HepG2 (cell line): ENCODE measurements at regions not wholly inside any gene's neighbourhood (a gene's known extent, or its start where the extent isn't known, plus 50 kb on each side); places are given as distances from the start of the nearest gene placed in this dataset.

Source experiments
- AGO1 ChIP-seq: fragments of 200-400 bp; formaldehyde crosslinking; IDR thresholded peaks from 2 replicates; pipeline ENCODE4 v1.6.1; 2017; ENCODE audit warnings: mild to moderate bottlenecking, low read depth, low read length, moderate library complexity; ENCODE audit not compliant: poor library complexity, severe bottlenecking
- ARID5B ChIP-seq: IDR thresholded peaks from 2 replicates; pipeline ENCODE4 v1.4.0; 2020; ENCODE audit warnings: mild to moderate bottlenecking, missing genetic modification reagents
- CENPT ChIP-seq: sonication (generic); formaldehyde crosslinking; IDR thresholded peaks from 2 replicates; pipeline ENCODE4 v1.8.0; 2022; ENCODE audit warnings: low read depth, mild to moderate bottlenecking, moderate library complexity, missing genetic modification reagents
- FOXO1 ChIP-seq: sonication (generic); formaldehyde crosslinking; IDR thresholded peaks from 2 replicates; pipeline ENCODE4 v1.4.0; 2020; ENCODE audit warnings: missing genetic modification reagents
- HDAC2 ChIP-seq: sonication (generic); formaldehyde crosslinking; IDR thresholded peaks from 2 replicates; pipeline ENCODE4 v1.4.0; 2020; ENCODE audit warnings: missing genetic modification reagents
- HNF4G ChIP-seq, 2 experiments: sonication (generic) in 1 of 2; formaldehyde crosslinking in 1 of 2; IDR thresholded peaks; 2 replicates each; pipeline versions ENCODE4 v1.4.0 to v1.6.1; 2011 to 2020; ENCODE audit warnings: borderline replicate concordance in 2 of 2, low read depth in 2 of 2, mild to moderate bottlenecking in 2 of 2, low read length in 1 of 2, missing genetic modification reagents in 1 of 2, moderate library complexity in 1 of 2
- HOXA9 ChIP-seq: sonication (generic); formaldehyde crosslinking; IDR thresholded peaks from 2 replicates; pipeline ENCODE4 v1.8.1; 2022; ENCODE audit warnings: missing genetic modification reagents, mild to moderate bottlenecking, moderate library complexity, borderline replicate concordance
- IRX3 ChIP-seq: sonication (generic); formaldehyde crosslinking; IDR thresholded peaks from 2 replicates; pipeline ENCODE4 v1.8.1; 2023; ENCODE audit warnings: mild to moderate bottlenecking, low read depth, missing genetic modification reagents, borderline replicate concordance
- ISL2 ChIP-seq: sonication (generic); formaldehyde crosslinking; IDR thresholded peaks from 2 replicates; pipeline ENCODE4 v1.5.0; 2020; ENCODE audit warnings: missing genetic modification reagents
- JARID2 ChIP-seq: sonication (generic); formaldehyde crosslinking; IDR thresholded peaks from 2 replicates; pipeline ENCODE4 v1.8.1; 2023; ENCODE audit warnings: missing genetic modification reagents, inconsistent platforms; ENCODE audit not compliant: insufficient replicate concordance
- NFAT5 ChIP-seq: sonication (generic); formaldehyde crosslinking; IDR thresholded peaks from 2 replicates; pipeline ENCODE4 v1.4.0; 2020; ENCODE audit warnings: missing genetic modification reagents
- PHB2 ChIP-seq: fragments of 450-650 bp; IDR thresholded peaks from 2 replicates; pipeline ENCODE4 v1.6.1; 2018; ENCODE audit not compliant: partially characterized antibody
- PHF8 ChIP-seq: sonication (generic); formaldehyde crosslinking; IDR thresholded peaks from 2 replicates; pipeline ENCODE4 v1.5.0; 2020; ENCODE audit warnings: missing genetic modification reagents
- SNRNP70 ChIP-seq: fragments of 200-400 bp; formaldehyde crosslinking; IDR thresholded peaks from 2 replicates; pipeline ENCODE4 v1.6.1; 2017; ENCODE audit warnings: mild to moderate bottlenecking, low read depth, low read length, moderate library complexity
- SRSF4 ChIP-seq: fragments of 200-400 bp; formaldehyde crosslinking; IDR thresholded peaks from one replicate; pipeline ENCODE4 v1.6.1; 2018; ENCODE audit warnings: mild to moderate bottlenecking, low read depth, low read length, moderate library complexity; ENCODE audit not compliant: poor library complexity, severe bottlenecking
- TCF7 ChIP-seq: sonication (generic); IDR thresholded peaks from 2 replicates; pipeline ENCODE4 v1.6.1; 2016; ENCODE audit warnings: antibody characterized with exemption, low read depth
- ZBTB7B ChIP-seq: sonication (generic); formaldehyde crosslinking; IDR thresholded peaks from 2 replicates; pipeline ENCODE4 v1.4.0; 2020; ENCODE audit warnings: missing genetic modification reagents
- ZNF326 ChIP-seq: sonication (generic); formaldehyde crosslinking; IDR thresholded peaks from 2 replicates; pipeline ENCODE4 v1.4.0; 2020; ENCODE audit warnings: missing genetic modification reagents, borderline replicate concordance
- ZNF558 ChIP-seq: sonication (generic); formaldehyde crosslinking; IDR thresholded peaks from 2 replicates; pipeline ENCODE4 v1.9.0; 2022; ENCODE audit warnings: mild to moderate bottlenecking, missing genetic modification reagents, borderline replicate concordance
- TF ChIP-seq, protein P1 (sequence below): sonication (generic); formaldehyde crosslinking; IDR thresholded peaks from 2 replicates; pipeline ENCODE4 v1.4.0; 2020; ENCODE audit warnings: missing genetic modification reagents

DNA sequence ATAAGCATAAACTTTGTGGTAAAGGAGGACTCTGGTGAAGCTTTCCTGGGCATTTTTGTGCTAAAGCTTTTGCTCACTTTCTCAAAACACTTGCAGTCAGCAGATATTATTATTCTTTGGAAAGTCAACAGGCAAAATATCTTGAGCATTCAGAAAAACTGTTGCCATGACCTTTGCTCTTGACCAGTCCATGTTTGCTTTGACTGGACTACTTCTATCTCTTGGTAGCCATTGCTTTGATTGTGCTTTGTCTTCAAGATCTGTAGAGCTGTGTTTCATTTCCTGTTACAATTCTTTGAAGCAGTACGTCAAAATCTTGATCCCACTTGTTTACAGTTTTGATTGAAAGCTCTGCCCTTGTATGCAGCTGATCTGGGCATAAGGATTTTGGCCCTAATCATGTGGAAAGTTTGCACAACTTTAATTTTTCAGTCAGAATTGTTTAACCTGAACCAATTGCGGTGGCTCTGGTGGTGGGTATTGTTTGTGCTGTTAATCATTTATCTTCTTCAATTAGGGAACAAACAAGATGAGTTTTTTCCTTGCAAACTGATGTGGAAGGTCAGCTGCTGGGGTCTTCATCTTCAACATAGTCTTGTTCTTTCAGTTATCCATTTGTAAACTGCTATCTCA, 121.5 kb upstream of the NUDT6 start (continued):
- TF ChIP-seq NFAT5 (CRISPR knock-in tag), result no peak
- no peak for TF ChIP-seq PHF8
- TF ChIP-seq HOXA9 (CRISPR knock-in tag), result no peak
- TF ChIP-seq, protein P1, sequence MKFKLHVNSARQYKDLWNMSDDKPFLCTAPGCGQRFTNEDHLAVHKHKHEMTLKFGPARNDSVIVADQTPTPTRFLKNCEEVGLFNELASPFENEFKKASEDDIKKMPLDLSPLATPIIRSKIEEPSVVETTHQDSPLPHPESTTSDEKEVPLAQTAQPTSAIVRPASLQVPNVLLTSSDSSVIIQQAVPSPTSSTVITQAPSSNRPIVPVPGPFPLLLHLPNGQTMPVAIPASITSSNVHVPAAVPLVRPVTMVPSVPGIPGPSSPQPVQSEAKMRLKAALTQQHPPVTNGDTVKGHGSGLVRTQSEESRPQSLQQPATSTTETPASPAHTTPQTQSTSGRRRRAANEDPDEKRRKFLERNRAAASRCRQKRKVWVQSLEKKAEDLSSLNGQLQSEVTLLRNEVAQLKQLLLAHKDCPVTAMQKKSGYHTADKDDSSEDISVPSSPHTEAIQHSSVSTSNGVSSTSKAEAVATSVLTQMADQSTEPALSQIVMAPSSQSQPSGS, result no peak
- TF ChIP-seq HNF4G (IDR thresholded peaks at IDR 0.05; ENCODE audit: borderline replicate concordance, low read depth, low read length), result peak; percentile 60; the same call in 1 of the 2 replicates
- no peak for TF ChIP-seq HNF4G (CRISPR knock-in tag; IDR thresholded peaks at IDR 0.05; ENCODE audit: borderline replicate concordance, low read depth)
- TF ChIP-seq ARID5B (CRISPR knock-in tag), result peak; percentile 88
- no peak for TF ChIP-seq PHB2
- no peak for TF ChIP-seq SRSF4
- TF ChIP-seq TCF7, result peak; percentile 75
- peak; percentile 58; the same call in 1 of the 2 replicates for TF ChIP-seq HDAC2 (CRISPR knock-in tag)
- no peak for TF ChIP-seq AGO1
- no peak for TF ChIP-seq ZNF558
- peak; percentile 72 for TF ChIP-seq FOXO1 (CRISPR knock-in tag)
- TF ChIP-seq ZNF326 (CRISPR knock-in tag), result no peak
- no peak for TF ChIP-seq IRX3 (CRISPR knock-in tag)
- TF ChIP-seq CENPT (CRISPR knock-in tag), result no peak
- no peak for TF ChIP-seq SNRNP70
- no peak for TF ChIP-seq JARID2
- no peak for TF ChIP-seq ZBTB7B (CRISPR knock-in tag)
- peak; percentile 66 for TF ChIP-seq ISL2 (CRISPR knock-in tag)
